GM04503 (cell line): ENCODE measurements at regions not wholly inside any gene's neighbourhood (a gene's known extent, or its start where the extent isn't known, plus 50 kb on each side); places are given as distances from the start of the nearest gene placed in this dataset.
"Not testable (repeated sequence)": the region's sequence is repeated elsewhere in the genome, so short reads cannot be mapped to it uniquely, and the experiment has no call there.

Source experiments
- DNase-seq: peaks from one replicate; pipeline ENCODE4 v3.0.0-alpha.2; 2012; ENCODE audit warnings: low read depth

GRCh38 chr21:18831942-18832676, 428.5 kb upstream of the TMPRSS15 start:
- no peak for DNase-seq

- DNase-seq = no peak
Observed at GRCh38 chr21:18832950-18833349, 429.4 kb upstream of the TMPRSS15 start.

- DNase-seq = not testable (repeated sequence)
Observed at GRCh38 chr21:18834121-18834520, 430.5 kb upstream of the TMPRSS15 start.

DNA sequence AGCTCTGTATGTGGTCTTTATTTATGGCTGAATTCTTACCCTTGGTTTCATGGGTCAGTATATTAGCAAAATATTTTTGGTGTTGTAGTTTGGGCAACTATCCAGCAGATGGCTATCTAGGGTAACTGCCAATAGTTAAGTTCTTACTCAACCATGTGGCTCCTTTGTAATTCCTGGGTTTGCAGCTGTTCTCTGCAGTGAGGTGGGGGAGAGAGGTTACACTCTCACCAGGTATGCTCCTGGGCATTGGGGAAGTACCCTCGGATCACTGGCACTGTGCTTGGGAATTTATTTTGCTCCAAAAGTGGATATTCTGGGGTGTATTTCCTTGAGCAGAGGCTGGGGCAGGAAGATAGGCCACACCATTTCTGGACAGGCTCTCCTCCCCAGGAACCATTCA, 436.7 kb upstream of the TMPRSS15 start:
- DNase-seq = no peak

DNA sequence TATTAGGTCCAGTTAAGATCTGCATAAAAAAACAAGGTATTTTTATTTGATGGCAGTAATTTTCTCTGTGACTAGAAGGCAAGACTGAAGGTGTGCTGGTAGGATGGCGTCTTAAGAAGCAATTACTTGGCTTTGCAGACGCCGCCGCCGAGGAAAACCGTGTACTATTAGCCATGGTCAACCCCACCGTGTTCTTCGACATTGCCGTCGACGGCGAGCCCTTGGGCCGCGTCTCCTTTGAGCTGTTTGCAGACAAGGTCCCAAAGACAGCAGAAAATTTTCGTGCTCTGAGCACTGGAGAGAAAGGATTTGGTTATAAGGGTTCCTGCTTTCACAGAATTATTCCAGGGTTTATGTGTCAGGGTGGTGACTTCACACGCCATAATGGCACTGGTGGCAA, 454.0 kb upstream of the TMPRSS15 start:
- DNase-seq = not testable (repeated sequence)

- no peak for DNase-seq
Observed at GRCh38 chr21:18869104-18869503, 465.5 kb upstream of the TMPRSS15 start.

GRCh38 chr21:18877917-18878316, 474.3 kb upstream of the TMPRSS15 start:
- no peak for DNase-seq

DNA sequence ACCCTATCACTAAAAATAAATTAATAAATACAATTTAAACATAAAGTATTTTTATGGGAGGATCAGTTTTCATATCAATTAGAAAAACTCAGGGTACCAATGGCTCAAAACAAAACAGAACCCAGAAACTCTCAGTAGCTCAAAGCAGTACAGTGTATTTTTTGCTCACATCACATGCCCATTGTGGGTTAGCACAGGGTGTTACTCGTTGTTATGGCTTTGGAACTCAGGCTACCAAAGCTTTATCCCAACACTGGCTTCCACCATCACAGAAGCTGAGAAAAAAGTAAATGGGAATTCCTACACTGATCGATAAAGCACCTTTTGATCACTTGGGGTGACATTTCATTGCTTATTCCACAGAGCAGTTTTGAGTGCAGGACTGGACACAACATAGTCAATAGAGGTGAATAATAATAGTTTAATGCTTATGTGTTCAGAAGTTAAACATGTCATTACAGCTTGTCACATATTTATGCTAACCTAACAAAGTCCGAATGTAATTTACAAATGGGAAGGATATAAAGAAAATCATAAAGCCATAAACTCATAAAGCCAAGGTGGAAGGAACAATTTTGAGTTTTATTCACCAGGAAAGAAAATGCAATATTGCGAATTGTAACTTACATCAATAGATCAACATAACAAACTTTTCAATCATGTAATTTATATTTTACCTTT, 484.5 kb upstream of the TMPRSS15 start:
- no peak for DNase-seq

- no peak for DNase-seq
Observed at GRCh38 chr21:18893406-18893805, 489.8 kb upstream of the TMPRSS15 start.

GRCh38 chr21:18894387-18894786, 490.8 kb upstream of the TMPRSS15 start:
- no peak for DNase-seq

DNA sequence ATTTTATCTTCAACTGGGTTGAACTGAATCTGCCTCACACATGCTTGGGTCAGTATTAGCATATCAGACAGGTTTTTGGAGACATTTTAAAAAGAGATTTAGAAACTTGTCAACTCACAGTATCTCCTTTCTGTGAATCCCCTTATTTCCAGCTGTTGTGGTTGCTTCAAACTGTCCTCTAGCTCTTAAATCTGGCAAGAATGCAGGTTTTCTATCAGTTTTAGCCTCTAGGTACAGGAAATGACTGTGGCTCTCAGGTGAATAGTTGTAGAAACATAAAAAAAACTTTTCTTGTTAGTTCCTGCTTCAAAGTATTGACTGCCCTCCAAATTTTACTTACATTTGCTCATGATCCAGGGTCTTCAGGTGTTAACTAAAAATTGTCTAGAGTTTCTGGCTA, 495.7 kb upstream of the TMPRSS15 start:
- no peak for DNase-seq

- DNase-seq = no peak
Observed at GRCh38 chr21:18902660-18903059, 499.1 kb upstream of the TMPRSS15 start.

GRCh38 chr21:18907076-18907475, 503.5 kb upstream of the TMPRSS15 start:
- no peak for DNase-seq

GRCh38 chr21:18908641-18909040, 505.1 kb upstream of the TMPRSS15 start:
- no peak for DNase-seq

DNA sequence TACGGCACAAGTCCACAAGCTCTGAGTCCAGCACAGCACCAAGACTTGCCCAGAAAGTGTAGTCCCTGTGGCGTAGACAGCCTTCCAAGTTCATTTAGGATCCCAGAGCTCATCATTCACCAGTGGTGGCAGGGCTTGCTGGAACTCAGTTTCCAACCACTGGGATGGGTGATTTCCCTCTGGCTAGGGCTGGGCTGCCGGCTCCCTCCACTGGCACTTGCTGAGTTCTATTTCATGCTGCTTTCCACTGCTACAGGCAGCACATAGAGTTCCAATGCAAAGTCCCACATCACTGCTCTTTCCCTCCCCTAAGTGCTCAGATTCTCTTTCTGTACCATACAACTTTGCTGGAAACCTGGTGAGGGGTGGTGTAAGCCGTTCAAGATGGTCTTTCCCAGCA, 510.3 kb upstream of the TMPRSS15 start:
- no peak for DNase-seq

GRCh38 chr21:18914570-18914969, 511.0 kb upstream of the TMPRSS15 start:
- no peak for DNase-seq

GRCh38 chr21:18917622-18918021, 514.0 kb upstream of the TMPRSS15 start:
- no peak for DNase-seq

GRCh38 chr21:18931237-18931636, 527.7 kb upstream of the TMPRSS15 start:
- DNase-seq = no peak

DNA sequence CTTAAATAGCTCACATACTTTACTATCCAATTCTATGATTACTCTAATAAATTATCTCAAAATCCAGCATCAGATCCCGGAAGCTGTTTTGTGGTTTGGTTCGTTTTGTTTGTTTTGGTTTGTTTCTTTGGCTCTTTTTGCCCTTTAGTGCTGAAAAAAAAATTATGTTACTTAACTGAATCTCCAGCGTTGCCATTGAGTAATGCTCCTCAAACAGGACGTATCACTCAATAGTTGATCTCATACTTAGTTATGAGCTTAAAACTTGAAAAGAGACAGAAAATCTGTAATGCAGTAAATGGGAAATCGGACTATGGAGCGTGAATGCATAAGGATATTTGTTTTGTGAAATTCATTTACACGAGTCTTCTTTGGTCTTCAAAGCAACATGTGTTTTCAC, 533.8 kb upstream of the TMPRSS15 start:
- DNase-seq = no peak

- DNase-seq = no peak
Observed at GRCh38 chr21:18940791-18941190, 537.2 kb upstream of the TMPRSS15 start.

DNA sequence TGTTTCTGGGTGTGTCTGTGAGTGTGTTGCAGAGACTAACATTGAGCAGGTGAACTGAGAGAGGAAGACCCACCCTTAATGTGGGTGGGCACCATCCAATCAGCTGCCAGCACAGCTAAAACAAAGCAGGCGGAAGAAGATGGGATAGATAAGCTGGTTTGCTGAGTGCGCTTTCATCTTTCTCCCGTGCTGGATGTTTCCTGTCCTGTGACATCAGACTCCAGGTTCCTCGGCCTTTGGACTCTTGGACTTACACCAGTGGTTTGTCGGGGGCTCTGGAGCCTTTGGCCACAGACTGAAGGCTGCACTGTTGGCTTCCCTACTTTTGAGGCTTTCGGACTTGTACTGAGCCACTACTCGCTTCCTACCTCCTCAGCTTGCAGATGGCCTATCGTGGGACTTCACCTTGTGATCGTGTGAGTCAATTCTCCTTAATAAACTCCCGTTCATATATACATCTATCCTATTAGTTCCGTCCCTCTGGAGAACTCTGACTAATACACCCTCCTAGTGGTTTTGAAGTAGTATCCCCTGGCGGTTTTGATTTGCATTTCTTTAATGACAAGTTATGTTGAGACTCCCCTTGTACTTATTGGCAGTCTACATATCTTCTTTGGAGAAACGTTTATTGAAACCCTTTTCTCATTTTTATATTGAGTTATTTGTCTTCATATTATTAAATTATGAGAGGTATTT, 546.6 kb upstream of the TMPRSS15 start:
- no peak for DNase-seq

DNA sequence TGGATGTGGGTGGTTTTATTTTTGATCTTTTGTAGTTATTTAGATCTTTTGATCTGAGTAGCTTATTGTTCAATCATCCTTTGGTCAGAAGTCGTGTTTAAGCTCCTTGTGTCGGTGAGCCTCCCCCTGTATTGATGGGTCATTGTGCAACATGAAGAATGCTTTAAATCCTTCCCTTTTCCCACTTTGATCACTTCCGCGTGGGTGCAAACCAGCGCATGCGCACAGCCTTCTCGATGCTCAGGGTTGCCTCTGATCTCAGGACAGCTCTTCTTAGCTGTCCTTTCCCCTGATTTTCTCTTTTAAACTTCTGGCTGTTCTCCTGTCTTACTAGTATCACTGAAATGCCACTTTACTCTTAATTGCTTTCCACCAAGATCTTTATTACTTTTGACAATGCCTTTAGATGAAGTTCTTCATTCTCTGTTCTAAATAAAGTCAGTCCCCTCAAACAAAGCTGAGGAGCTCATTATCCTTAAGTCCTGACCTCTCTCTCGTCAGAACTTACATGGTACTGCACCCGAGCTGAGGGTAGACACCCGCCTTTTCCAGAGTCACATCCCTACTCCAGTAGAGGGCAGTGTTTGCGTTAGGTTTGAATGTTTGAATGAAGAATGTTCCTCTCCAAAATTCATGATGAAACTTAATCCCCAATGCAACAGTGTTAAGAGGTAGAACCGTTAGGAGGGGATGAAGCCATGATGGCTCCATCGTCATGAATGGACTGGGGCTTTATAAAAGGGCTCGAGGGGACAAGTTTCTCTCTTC, 547.9 kb upstream of the TMPRSS15 start:
- DNase-seq = no peak
